Transverse colon (tissue), 3 donors: ENCODE measurements at regions not wholly inside any gene's neighbourhood (a gene's known extent, or its start where the extent isn't known, plus 50 kb on each side); places are given as distances from the start of the nearest gene placed in this dataset.

Source experiments
- CTCF ChIP-seq, 5 experiments: fragments of 200-600 bp in 3 of 5; fragments of 450-650 bp in 2 of 5; sonication (generic) in 3 of 5; IDR thresholded peaks; 1 replicate in 2 of 5; 2 replicates in 3 of 5; pipeline ENCODE4 v1.5.1; 2016 to 2017; ENCODE audit warnings: antibody characterized with exemption in 5 of 5, inconsistent platforms in 3 of 5, mild to moderate bottlenecking in 2 of 5, moderate library complexity in 1 of 5
- EP300 ChIP-seq: sonication (generic); formaldehyde crosslinking; IDR thresholded peaks from one replicate; pipeline ENCODE4 v1.6.1; 2017; ENCODE audit warnings: antibody characterized with exemption, low read depth

- TF ChIP-seq CTCF (IDR thresholded peaks at IDR 0.05) (no peak), EP300 (no peak)
These were observed 370.1 kb downstream of the THBS2 start for GRCh38 chr6:168883410-168884049.
